A673 (cell line): ENCODE measurements at regions not wholly inside any gene's neighbourhood (a gene's known extent, or its start where the extent isn't known, plus 50 kb on each side); places are given as distances from the start of the nearest gene placed in this dataset.

Experiments
- BruUV-seq: library from RNA; stranded (reverse); fragments of 400-500 nt; replicated peaks from 2 replicates; lab custom pipeline; 2021; lab: Mats Ljungman, UMichigan
- CTCF ChIA-PET: fragments of 300-600 bp; sonication (Branson Sonifier 250); formaldehyde crosslinking; loops from one replicate; lab custom pipeline; 2022; ENCODE audit warnings: antibody characterized with exemption; lab: Charles Lee
- POLR2A ChIA-PET: fragments of 300-600 bp; sonication (Branson Sonifier 250); formaldehyde crosslinking; loops from one replicate; lab custom pipeline; 2022; ENCODE audit warnings: antibody characterized with exemption; ENCODE audit not compliant: low non-redundant PET; lab: Charles Lee
- DNase-seq: peaks from one replicate; pipeline ENCODE4 v3.0.0-alpha.2; 2015; ENCODE audit warnings: low spot score
- H3K27ac ChIP-seq: fragments of 200-600 bp; sonication (generic); 2 replicates; pipeline ENCODE4 v1.5.1; 2016; ENCODE audit warnings: mixed run types, low read depth, mild to moderate bottlenecking, mixed read lengths, antibody characterized with exemption, low read length; ENCODE audit not compliant: poor library complexity, severe bottlenecking
- H3K27me3 ChIP-seq: fragments of 200-600 bp; sonication (generic); replicated peaks from 2 replicates; pipeline ENCODE4 v1.6.1; 2017; ENCODE audit warnings: mixed run types, low read depth, mild to moderate bottlenecking, mixed read lengths, antibody characterized with exemption, low read length; ENCODE audit not compliant: insufficient read depth, poor library complexity
- H3K36me3 ChIP-seq: fragments of 200-600 bp; sonication (generic); 2 replicates; pipeline ENCODE4 v1.6.1; 2016; ENCODE audit warnings: mixed run types, mild to moderate bottlenecking, mixed read lengths, antibody characterized with exemption, low read length; ENCODE audit not compliant: insufficient read depth, poor library complexity, severe bottlenecking
- H3K4me1 ChIP-seq: fragments of 200-600 bp; sonication (generic); 2 replicates; pipeline ENCODE4 v1.6.1; 2017; ENCODE audit warnings: mixed run types, mild to moderate bottlenecking, mixed read lengths, antibody characterized with exemption, low read length; ENCODE audit not compliant: insufficient read depth, poor library complexity, severe bottlenecking
- H3K4me3 ChIP-seq: fragments of 200-600 bp; sonication (generic); 2 replicates; pipeline ENCODE4 v1.5.1; 2016; ENCODE audit warnings: low read depth, mixed run types, mild to moderate bottlenecking, mixed read lengths, low read length; ENCODE audit not compliant: poor library complexity, severe bottlenecking
- H3K9me3 ChIP-seq: fragments of 200-600 bp; sonication (generic); 2 replicates; pipeline ENCODE4 v1.6.1; 2016; ENCODE audit warnings: mixed run types, low read depth, mild to moderate bottlenecking, mixed read lengths, antibody characterized with exemption, low read length; ENCODE audit not compliant: poor library complexity, severe bottlenecking
- EZH2 ChIP-seq: fragments of 200-600 bp; sonication (generic); IDR thresholded peaks from 2 replicates; pipeline ENCODE4 v1.6.1; 2017; ENCODE audit warnings: borderline replicate concordance, low read depth, mild to moderate bottlenecking, mixed read lengths, antibody characterized with exemption, low read length; ENCODE audit not compliant: poor library complexity, severe bottlenecking
- intact Hi-C: fragments of 100-400 bp; cut with micrococcal nuclease; formaldehyde crosslinking; loops from one replicate; pipeline ENCODE4 v1.10.0; 2022; ENCODE audit not compliant: unreplicated experiment
- TF ChIP-seq, protein P1 (sequence below): fragments of 300-800, 200-600 bp; sonication (generic); conservative IDR thresholded peaks from 2 replicates; pipeline ENCODE4 v1.5.1; 2017; ENCODE audit warnings: low read depth, mild to moderate bottlenecking, antibody characterized with exemption, low read length, moderate library complexity, mixed read lengths

DNA sequence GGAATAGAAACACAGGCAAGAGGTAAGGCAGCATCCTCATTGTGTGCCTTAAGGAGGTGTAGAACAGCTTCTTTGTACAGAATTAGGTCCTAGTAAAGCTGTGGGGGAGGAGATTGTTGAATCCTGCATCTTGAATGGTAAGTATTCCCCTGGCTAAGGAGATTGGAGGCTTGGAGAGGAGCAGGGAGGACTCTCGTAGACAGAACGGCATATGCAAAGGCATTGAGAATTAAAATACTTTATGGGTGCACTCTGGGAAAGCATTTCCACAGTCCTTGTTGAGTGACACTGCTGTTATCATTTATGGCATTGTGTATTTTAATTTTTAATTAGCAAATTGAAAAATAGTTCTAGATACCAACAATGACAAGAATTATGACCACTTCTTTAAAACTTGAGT lies 66.5 kb upstream of the GPR149 start:
- Histone ChIP-seq H3K4me3 (no peak overlapping the region), H3K27me3 (no peaks in the 10 kb centered on the region), H3K9me3 (no peaks in the 10 kb centered on the region), H3K4me1 (no peaks in the 10 kb centered on the region), H3K36me3 (no peaks in the 10 kb centered on the region), H3K27ac (no peak overlapping the region)
- no peak for DNase-seq
- intact Hi-C loops = no loop called here
- TF ChIP-seq, protein P1, sequence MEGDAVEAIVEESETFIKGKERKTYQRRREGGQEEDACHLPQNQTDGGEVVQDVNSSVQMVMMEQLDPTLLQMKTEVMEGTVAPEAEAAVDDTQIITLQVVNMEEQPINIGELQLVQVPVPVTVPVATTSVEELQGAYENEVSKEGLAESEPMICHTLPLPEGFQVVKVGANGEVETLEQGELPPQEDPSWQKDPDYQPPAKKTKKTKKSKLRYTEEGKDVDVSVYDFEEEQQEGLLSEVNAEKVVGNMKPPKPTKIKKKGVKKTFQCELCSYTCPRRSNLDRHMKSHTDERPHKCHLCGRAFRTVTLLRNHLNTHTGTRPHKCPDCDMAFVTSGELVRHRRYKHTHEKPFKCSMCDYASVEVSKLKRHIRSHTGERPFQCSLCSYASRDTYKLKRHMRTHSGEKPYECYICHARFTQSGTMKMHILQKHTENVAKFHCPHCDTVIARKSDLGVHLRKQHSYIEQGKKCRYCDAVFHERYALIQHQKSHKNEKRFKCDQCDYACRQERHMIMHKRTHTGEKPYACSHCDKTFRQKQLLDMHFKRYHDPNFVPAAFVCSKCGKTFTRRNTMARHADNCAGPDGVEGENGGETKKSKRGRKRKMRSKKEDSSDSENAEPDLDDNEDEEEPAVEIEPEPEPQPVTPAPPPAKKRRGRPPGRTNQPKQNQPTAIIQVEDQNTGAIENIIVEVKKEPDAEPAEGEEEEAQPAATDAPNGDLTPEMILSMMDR = no peak
- TF ChIP-seq EZH2 = no peak
- CTCF ChIA-PET = no interaction called here
- POLR2A ChIA-PET = no interaction called here
- BruUV-seq = no TSS peak

DNA sequence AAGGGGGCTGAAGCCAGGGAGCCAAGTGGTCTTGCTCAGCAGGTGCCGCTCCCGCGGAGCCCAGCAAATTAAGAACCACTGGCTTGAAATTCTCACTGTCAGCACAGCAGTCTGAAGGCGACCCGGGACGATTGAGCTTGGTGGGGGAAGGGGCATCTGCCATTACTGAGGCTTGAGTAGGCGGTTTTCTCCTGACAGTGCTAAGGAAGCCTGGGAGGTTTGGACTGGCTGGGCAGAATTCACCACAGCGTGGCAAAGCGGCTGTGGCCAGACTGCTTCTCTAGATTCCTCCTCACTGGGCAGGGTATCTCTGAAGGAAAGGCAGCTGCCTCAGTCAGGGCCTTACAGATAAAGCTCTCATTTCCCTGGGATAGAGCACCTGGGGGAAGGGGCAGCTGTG lies 57.0 kb upstream of the GPR149 start:
- H3K4me1 ChIP-seq = no peaks in the 10 kb centered on the region
- no peaks in the 10 kb centered on the region for H3K9me3 ChIP-seq
- no peaks in the 10 kb centered on the region for H3K36me3 ChIP-seq
- TF ChIP-seq, protein P1 = no peak
- no peak for TF ChIP-seq EZH2
- no TSS peak for BruUV-seq
- no peak overlapping the region for H3K27ac ChIP-seq
- no peak for DNase-seq
- ChIA-PET POLR2A (no interaction called here), CTCF (no interaction called here)
- no peaks in the 10 kb centered on the region for H3K27me3 ChIP-seq
- intact Hi-C loops = no loop called here
- H3K4me3 ChIP-seq = no peak overlapping the region

DNA sequence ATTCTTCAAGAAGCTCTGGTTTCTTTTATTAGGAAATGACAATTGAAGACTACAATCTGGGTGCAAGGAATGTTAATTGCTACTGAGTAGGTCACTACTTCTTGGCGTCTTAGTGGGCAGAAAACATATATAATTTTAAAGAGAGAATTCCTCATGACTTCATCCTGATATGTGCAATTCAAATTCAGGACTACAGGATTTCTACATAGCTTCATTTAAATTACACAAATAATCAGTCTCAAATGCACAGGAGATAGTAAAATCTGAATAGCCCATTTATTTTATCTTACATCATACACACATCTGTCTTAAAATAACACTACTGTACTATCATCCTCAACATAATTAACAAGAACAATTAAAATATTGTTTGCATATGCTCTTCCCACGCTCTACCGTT lies 52.5 kb upstream of the GPR149 start:
- POLR2A ChIA-PET = no interaction called here
- Histone ChIP-seq H3K27me3 (no peaks in the 10 kb centered on the region), H3K4me3 (no peak overlapping the region), H3K27ac (no peak overlapping the region), H3K9me3 (no peaks in the 10 kb centered on the region), H3K4me1 (no peaks in the 10 kb centered on the region), H3K36me3 (no peaks in the 10 kb centered on the region)
- TF ChIP-seq, protein P1 = no peak
- TF ChIP-seq EZH2 = no peak
- BruUV-seq = no TSS peak
- no peak for DNase-seq
- intact Hi-C loops = no loop called here
- CTCF ChIA-PET = no interaction called here
